Astrocyte (in vitro differentiated cells and primary cell): ENCODE measurements at regions not wholly inside any gene's neighbourhood (a gene's known extent, or its start where the extent isn't known, plus 50 kb on each side); places are given as distances from the start of the nearest gene placed in this dataset.

Source experiments
- DNase-seq: peaks from one replicate; pipeline ENCODE4 v3.0.0-alpha.2; 2010; ENCODE audit warnings: low read depth
- FAIRE-seq: peaks from 2 replicates; lab custom pipeline; 2011; peaks lifted over from hg19 to GRCh38; lab: Jason Lieb, UNC
- H2AFZ ChIP-seq: 2 replicates; pipeline ENCODE4 v1.6.0; 2012; ENCODE audit warnings: low read depth, low read length, inconsistent platforms
- H3K27ac ChIP-seq: 2 replicates; pipeline ENCODE4 v1.5.1; 2011; ENCODE audit warnings: low read depth, low read length, inconsistent platforms
- H3K27me3 ChIP-seq: 2 replicates; pipeline ENCODE4 v1.6.0; 2011; ENCODE audit warnings: low read length, inconsistent platforms; ENCODE audit not compliant: insufficient read depth
- H3K36me3 ChIP-seq: 2 replicates; pipeline ENCODE4 v1.5.1; 2011; ENCODE audit warnings: low read length, inconsistent platforms; ENCODE audit not compliant: insufficient read depth
- H3K4me1 ChIP-seq: 2 replicates; pipeline ENCODE4 v1.5.1; 2011; ENCODE audit warnings: low read length, inconsistent platforms; ENCODE audit not compliant: insufficient read depth
- H3K4me2 ChIP-seq: 2 replicates; pipeline ENCODE4 v1.6.0; 2012; ENCODE audit warnings: low read length, inconsistent platforms
- H3K4me3 ChIP-seq: 2 replicates; pipeline ENCODE4 v1.5.1; 2011; ENCODE audit warnings: low read depth, mild to moderate bottlenecking, low read length, inconsistent platforms; ENCODE audit not compliant: insufficient read depth
- H3K79me2 ChIP-seq: 2 replicates; pipeline ENCODE4 v1.6.0; 2012; ENCODE audit warnings: mild to moderate bottlenecking, low read length, inconsistent platforms; ENCODE audit not compliant: insufficient read depth
- H3K9ac ChIP-seq: 2 replicates; pipeline ENCODE4 v1.6.0; 2012; ENCODE audit warnings: mild to moderate bottlenecking, low read length, inconsistent platforms
- H3K9me3 ChIP-seq: 2 replicates; pipeline ENCODE4 v1.5.1; 2012; ENCODE audit warnings: low read depth, mild to moderate bottlenecking, low read length, inconsistent platforms; ENCODE audit not compliant: insufficient read depth
- H4K20me1 ChIP-seq: 2 replicates; pipeline ENCODE4 v1.6.0; 2012; ENCODE audit warnings: low read length, inconsistent platforms; ENCODE audit not compliant: insufficient read depth
- H3K27ac Mint-ChIP-seq: one replicate; pipeline ENCODE4 v1.8.0; 2021; ENCODE audit warnings: mild to moderate bottlenecking, mixed read lengths; ENCODE audit not compliant: unreplicated experiment
- H3K27me3 Mint-ChIP-seq: one replicate; pipeline ENCODE4 v1.8.0; 2021; ENCODE audit warnings: low read depth, mixed read lengths; ENCODE audit not compliant: unreplicated experiment
- H3K36me3 Mint-ChIP-seq: one replicate; pipeline ENCODE4 v1.8.0; 2021; ENCODE audit warnings: low read depth, mixed read lengths; ENCODE audit not compliant: unreplicated experiment
- H3K4me1 Mint-ChIP-seq: one replicate; pipeline ENCODE4 v1.8.0; 2021; ENCODE audit warnings: low read depth, mixed read lengths; ENCODE audit not compliant: unreplicated experiment
- H3K4me3 Mint-ChIP-seq: one replicate; pipeline ENCODE4 v1.8.0; 2021; ENCODE audit warnings: mild to moderate bottlenecking, moderate library complexity, mixed read lengths; ENCODE audit not compliant: unreplicated experiment
- H3K9me3 Mint-ChIP-seq: one replicate; pipeline ENCODE4 v1.8.0; 2021; ENCODE audit warnings: mild to moderate bottlenecking, mixed read lengths; ENCODE audit not compliant: unreplicated experiment
- EZH2 ChIP-seq: IDR thresholded peaks from 2 replicates; pipeline ENCODE4 v1.6.1; 2012; ENCODE audit warnings: mild to moderate bottlenecking, low read length, inconsistent platforms; ENCODE audit not compliant: insufficient read depth
- TF ChIP-seq, protein P1 (sequence below): IDR thresholded peaks from 2 replicates; pipeline ENCODE4 v1.5.1; 2011; ENCODE audit warnings: low read depth, mild to moderate bottlenecking, inconsistent platforms, low read length, moderate library complexity; ENCODE audit not compliant: insufficient read depth

DNA sequence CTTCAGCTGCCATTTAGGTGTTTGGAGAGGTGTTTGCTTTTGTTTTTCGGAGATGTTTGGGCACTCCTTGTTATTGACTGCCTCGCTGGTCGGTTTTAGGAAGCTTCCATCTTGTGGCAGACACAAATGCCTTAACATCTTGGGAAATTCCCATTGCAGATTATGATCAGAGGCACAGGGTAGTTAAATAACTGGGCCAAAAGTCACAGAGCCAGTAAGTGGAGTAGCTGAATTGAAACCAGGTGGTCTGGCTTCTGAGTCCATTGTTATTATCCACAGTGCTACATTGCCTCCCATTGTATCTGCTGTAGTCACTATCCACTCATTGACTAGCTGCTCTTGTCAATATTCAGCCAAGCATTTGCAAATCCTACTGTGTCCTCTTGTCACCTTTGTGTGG, 138.2 kb upstream of the PLPP4 start:
- H3K27me3 ChIP-seq: peaks cover 2% of the 10 kb centered on the region
- Mint-ChIP-seq H3K4me3 (no peak overlapping the region), H3K4me1 (peaks cover 13% of the 10 kb centered on the region), H3K9me3 (no peaks in the 10 kb centered on the region), H3K27ac (no peak overlapping the region), H3K27me3 (peaks cover 6% of the 10 kb centered on the region), H3K36me3 (no peaks in the 10 kb centered on the region)
- TF ChIP-seq EZH2: no peak
- TF ChIP-seq, protein P1, sequence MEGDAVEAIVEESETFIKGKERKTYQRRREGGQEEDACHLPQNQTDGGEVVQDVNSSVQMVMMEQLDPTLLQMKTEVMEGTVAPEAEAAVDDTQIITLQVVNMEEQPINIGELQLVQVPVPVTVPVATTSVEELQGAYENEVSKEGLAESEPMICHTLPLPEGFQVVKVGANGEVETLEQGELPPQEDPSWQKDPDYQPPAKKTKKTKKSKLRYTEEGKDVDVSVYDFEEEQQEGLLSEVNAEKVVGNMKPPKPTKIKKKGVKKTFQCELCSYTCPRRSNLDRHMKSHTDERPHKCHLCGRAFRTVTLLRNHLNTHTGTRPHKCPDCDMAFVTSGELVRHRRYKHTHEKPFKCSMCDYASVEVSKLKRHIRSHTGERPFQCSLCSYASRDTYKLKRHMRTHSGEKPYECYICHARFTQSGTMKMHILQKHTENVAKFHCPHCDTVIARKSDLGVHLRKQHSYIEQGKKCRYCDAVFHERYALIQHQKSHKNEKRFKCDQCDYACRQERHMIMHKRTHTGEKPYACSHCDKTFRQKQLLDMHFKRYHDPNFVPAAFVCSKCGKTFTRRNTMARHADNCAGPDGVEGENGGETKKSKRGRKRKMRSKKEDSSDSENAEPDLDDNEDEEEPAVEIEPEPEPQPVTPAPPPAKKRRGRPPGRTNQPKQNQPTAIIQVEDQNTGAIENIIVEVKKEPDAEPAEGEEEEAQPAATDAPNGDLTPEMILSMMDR: no peak
- no peak for FAIRE-seq
- no peak for DNase-seq
- no peak overlapping the region for H3K4me3 ChIP-seq
- no peak overlapping the region for H2AFZ ChIP-seq
- H3K4me1 ChIP-seq: no peaks in the 10 kb centered on the region
- no peaks in the 10 kb centered on the region for H4K20me1 ChIP-seq
- no peak overlapping the region for H3K9ac ChIP-seq
- H3K79me2 ChIP-seq: no peaks in the 10 kb centered on the region
- no peak overlapping the region for H3K4me2 ChIP-seq
- H3K27ac ChIP-seq: no peak overlapping the region
- H3K36me3 ChIP-seq: no peaks in the 10 kb centered on the region
- no peaks in the 10 kb centered on the region for H3K9me3 ChIP-seq

DNA sequence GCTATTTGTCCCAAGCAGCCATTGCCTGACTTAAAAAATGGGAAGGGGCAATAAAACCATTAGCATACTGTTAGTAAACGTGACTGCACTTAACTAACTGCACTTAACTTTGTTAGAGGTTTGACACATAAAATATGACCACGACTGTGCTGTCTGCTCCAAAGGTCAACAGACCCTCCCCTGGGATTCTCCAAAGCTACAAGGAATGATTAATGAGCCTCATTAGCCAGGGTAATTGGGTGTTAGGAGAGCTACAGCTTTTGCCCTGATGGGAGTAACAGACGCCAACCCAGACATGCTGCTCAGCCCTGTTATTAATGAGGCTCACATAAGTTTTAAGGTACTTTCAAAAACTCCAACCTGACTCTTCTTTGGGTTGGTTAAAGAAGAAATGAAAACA, 129.4 kb upstream of the PLPP4 start:
- H3K9me3 Mint-ChIP-seq: no peaks in the 10 kb centered on the region

DNA sequence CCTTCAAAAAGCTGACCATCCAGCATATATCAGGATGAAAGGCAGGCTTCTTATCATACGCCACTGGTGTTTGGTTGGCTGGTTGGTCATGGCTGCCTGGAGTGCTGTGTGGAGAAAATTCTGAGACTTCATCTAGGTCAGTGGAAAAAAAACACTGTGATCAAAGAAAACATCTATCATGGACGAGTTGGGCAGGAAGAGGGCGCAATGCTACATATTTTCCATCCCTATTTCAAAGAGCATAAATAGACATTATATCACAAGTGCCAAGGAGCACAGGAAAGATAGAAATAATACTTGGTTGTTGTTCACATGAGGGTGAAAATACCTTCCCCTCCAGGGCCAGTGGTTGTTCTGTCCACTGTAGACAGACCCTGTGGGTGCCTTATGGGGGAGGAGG, 128.4 kb upstream of the PLPP4 start:
- Mint-ChIP-seq H3K27me3 (peaks cover 12% of the 10 kb centered on the region), H3K4me3 (no peak overlapping the region), H3K27ac (no peak overlapping the region), H3K4me1 (no peaks in the 10 kb centered on the region), H3K9me3 (no peaks in the 10 kb centered on the region), H3K36me3 (no peaks in the 10 kb centered on the region)
- no peaks in the 10 kb centered on the region for H3K27me3 ChIP-seq
- TF ChIP-seq, protein P1: no peak
- TF ChIP-seq EZH2: no peak
- no peaks in the 10 kb centered on the region for H3K79me2 ChIP-seq
- H2AFZ ChIP-seq: no peak overlapping the region
- FAIRE-seq: no peak
- H4K20me1 ChIP-seq: no peaks in the 10 kb centered on the region
- no peaks in the 10 kb centered on the region for H3K36me3 ChIP-seq
- DNase-seq: no peak
- H3K27ac ChIP-seq: no peak overlapping the region
- H3K9me3 ChIP-seq: no peaks in the 10 kb centered on the region
- no peak overlapping the region for H3K9ac ChIP-seq
- no peak overlapping the region for H3K4me2 ChIP-seq
- H3K4me1 ChIP-seq: no peaks in the 10 kb centered on the region
- H3K4me3 ChIP-seq: no peak overlapping the region

More for the DNA sequence above, 129.4 kb upstream of the PLPP4 start:
- no peak for DNase-seq
- H3K27ac ChIP-seq: no peak overlapping the region
- H3K9ac ChIP-seq: no peak overlapping the region
- Mint-ChIP-seq H3K27ac (no peak overlapping the region), H3K27me3 (peaks cover 14% of the 10 kb centered on the region), H3K4me1 (no peaks in the 10 kb centered on the region), H3K4me3 (no peak overlapping the region), H3K36me3 (no peaks in the 10 kb centered on the region)
- FAIRE-seq: no peak
- no peak overlapping the region for H3K4me3 ChIP-seq
- no peaks in the 10 kb centered on the region for H4K20me1 ChIP-seq
- TF ChIP-seq, protein P1: no peak
- TF ChIP-seq EZH2: no peak
- H3K4me2 ChIP-seq: no peak overlapping the region
- no peaks in the 10 kb centered on the region for H3K27me3 ChIP-seq
- no peaks in the 10 kb centered on the region for H3K9me3 ChIP-seq
- no peaks in the 10 kb centered on the region for H3K79me2 ChIP-seq
- H3K4me1 ChIP-seq: no peaks in the 10 kb centered on the region
- no peak overlapping the region for H2AFZ ChIP-seq
- no peaks in the 10 kb centered on the region for H3K36me3 ChIP-seq
